HEK293T (cell line): ENCODE measurements at regions not wholly inside any gene's neighbourhood (a gene's known extent, or its start where the extent isn't known, plus 50 kb on each side); places are given as distances from the start of the nearest gene placed in this dataset.

Experiments used
- LEF1 ChIP-seq: fragments of 450-650 bp; IDR thresholded peaks from 2 replicates; pipeline ENCODE4 v1.6.1; 2017; ENCODE audit warnings: mild to moderate bottlenecking, borderline replicate concordance
- TARDBP ChIP-seq: fragments of 450-650 bp; IDR thresholded peaks from 2 replicates; pipeline ENCODE4 v1.6.1; 2016

DNA sequence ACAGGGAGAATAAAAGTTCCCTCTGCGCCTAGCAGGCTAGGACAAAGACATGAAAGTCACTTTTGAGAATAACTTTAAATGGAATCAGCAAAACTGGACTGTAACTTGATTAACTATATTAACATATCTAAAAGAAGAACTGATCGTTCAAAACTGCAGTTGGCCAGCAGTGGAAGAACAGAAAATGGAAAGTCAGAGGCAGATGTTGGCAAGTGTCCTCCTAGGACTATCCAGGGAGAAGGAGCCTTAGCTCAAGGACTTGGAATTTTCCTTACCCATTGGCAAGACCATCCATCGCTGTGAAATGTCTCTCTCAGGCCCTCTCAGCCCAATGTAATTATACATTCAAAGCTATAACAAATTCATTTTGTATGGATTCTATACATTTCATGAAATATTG is 419.7 kb downstream of the ATP23 start:
- TF ChIP-seq TARDBP (no peak), LEF1 (no peak)
